Common myeloid progenitor, CD34-positive (primary cell): ENCODE measurements at regions not wholly inside any gene's neighbourhood (a gene's known extent, or its start where the extent isn't known, plus 50 kb on each side); places are given as distances from the start of the nearest gene placed in this dataset.
"Not testable (repeated sequence)": the region's sequence is repeated elsewhere in the genome, so short reads cannot be mapped to it uniquely, and the experiment has no call there.

Source experiments
- CTCF ChIA-PET: fragments of 350-600 bp; sonication (Branson Sonifier 250); formaldehyde crosslinking; loops from one replicate; lab custom pipeline; 2021; ENCODE audit warnings: antibody characterized with exemption; lab: Charles Lee
- POLR2A ChIA-PET: fragments of 350-600 bp; sonication (Branson Sonifier 250); formaldehyde crosslinking; loops from one replicate; lab custom pipeline; 2021; ENCODE audit warnings: antibody characterized with exemption; lab: Charles Lee
- DNase-seq, 3 donors: peaks; one replicate each; pipeline versions ENCODE4 v3.0.0 to v3.0.0-alpha.2; 2013
- H3K27ac ChIP-seq, 2 experiments: 1 replicate in 1 of 2; 2 replicates in 1 of 2; pipeline ENCODE4 v1.7.0; 2013; ENCODE audit warnings: inconsistent platforms in 2 of 2, low read length in 2 of 2, mild to moderate bottlenecking in 2 of 2, low read depth in 1 of 2, moderate library complexity in 1 of 2; ENCODE audit not compliant: severe bottlenecking in 2 of 2, insufficient read depth in 1 of 2, poor library complexity in 1 of 2
- H3K27me3 ChIP-seq, 5 experiments: replicated peaks in 2 of 5; 1 replicate in 3 of 5; 2 replicates in 2 of 5; pipeline versions ENCODE4 v1.6.1 to v1.7.0; 2013; ENCODE audit warnings: low read length in 4 of 5, mild to moderate bottlenecking in 2 of 5, moderate library complexity in 2 of 5, inconsistent platforms in 1 of 5; ENCODE audit not compliant: insufficient read depth in 5 of 5, control insufficient read depth in 4 of 5
- H3K36me3 ChIP-seq, 4 experiments: 1 replicate in 2 of 4; 2 replicates in 2 of 4; pipeline versions ENCODE4 v1.6.1 to v1.7.0; 2013; ENCODE audit warnings: low read length in 3 of 4, control low read depth in 1 of 4, mild to moderate bottlenecking in 1 of 4; ENCODE audit not compliant: control insufficient read depth in 4 of 4, insufficient read depth in 4 of 4
- H3K4me1 ChIP-seq, 4 experiments: 1 replicate in 3 of 4; 2 replicates in 1 of 4; pipeline versions ENCODE4 v1.6.1 to v1.7.1; 2013; ENCODE audit warnings: low read length in 3 of 4, mild to moderate bottlenecking in 3 of 4, control low read depth in 1 of 4, inconsistent platforms in 1 of 4, moderate library complexity in 1 of 4; ENCODE audit not compliant: control insufficient read depth in 4 of 4, insufficient read depth in 4 of 4; ENCODE audit errors: control extremely low read depth in 1 of 4
- H3K4me3 ChIP-seq, 7 experiments: 1 replicate in 4 of 7; 2 replicates in 3 of 7; pipeline versions ENCODE4 v1.5.1 to v1.7.0; 2013; ENCODE audit warnings: mild to moderate bottlenecking in 7 of 7, low read length in 6 of 7, moderate library complexity in 6 of 7, inconsistent platforms in 2 of 7, low read depth in 2 of 7, control low read depth in 1 of 7; ENCODE audit not compliant: insufficient read depth in 4 of 7, control insufficient read depth in 1 of 7; ENCODE audit errors: extremely low read depth in 1 of 7
- H3K9me3 ChIP-seq, 5 experiments: 1 replicate in 4 of 5; 2 replicates in 1 of 5; pipeline versions ENCODE4 v1.6.1 to v1.7.1; 2013; ENCODE audit warnings: low read length in 4 of 5, mild to moderate bottlenecking in 2 of 5, inconsistent platforms in 1 of 5, low read depth in 1 of 5, moderate library complexity in 1 of 5; ENCODE audit not compliant: control insufficient read depth in 4 of 5, insufficient read depth in 2 of 5; ENCODE audit errors: control extremely low read depth in 1 of 5
- WGBS: methylation state at CpG from one replicate; pipeline ENCODE4 v1.1.5; 2013; ENCODE audit not compliant: insufficient coverage; 5-methylcytosine and 5-hydroxymethylcytosine counted together

- no peaks in the 10 kb centered on the region for H3K36me3 ChIP-seq
- no peaks in the 10 kb centered on the region for H3K9me3 ChIP-seq
- H3K4me1 ChIP-seq, result peaks cover 0 to 8% (median 0%) of the 10 kb centered on the region in 4 experiments
- WGBS, result 87% methylated on average over 3 of the region's 3 CpGs
- H3K4me3 ChIP-seq, result no peak overlapping the region
- POLR2A ChIA-PET, result no interaction called here
- no peaks in the 10 kb centered on the region for H3K27me3 ChIP-seq
- CTCF ChIA-PET, result no interaction called here
- no peak for DNase-seq
- no peak overlapping the region for H3K27ac ChIP-seq
Observed at GRCh38 chr6:55100686-55101085, 73.6 kb upstream of the HCRTR2 start.

- DNase-seq, result no peak
- WGBS, result no CpG with 5 or more reads among the region's 2 CpGs
- Histone ChIP-seq H3K27me3 (no peaks in the 10 kb centered on the region), H3K9me3 (no peaks in the 10 kb centered on the region), H3K4me3 (no peak overlapping the region), H3K27ac (no peak overlapping the region), H3K36me3 (no peaks in the 10 kb centered on the region), H3K4me1 (peaks cover 0 to 8% (median 0%) of the 10 kb centered on the region in 4 experiments)
- CTCF ChIA-PET, result no interaction called here
- POLR2A ChIA-PET, result no interaction called here
Observed at GRCh38 chr6:55101157-55101556, 73.2 kb upstream of the HCRTR2 start.

GRCh38 chr6:55108134-55109130 is 65.9 kb upstream of the HCRTR2 start:
- 66% methylated on average over 3 of the region's 6 CpGs for WGBS
- no peak for DNase-seq

GRCh38 chr6:55117267-55117666 is 57.0 kb upstream of the HCRTR2 start:
- no peaks in the 10 kb centered on the region for H3K4me1 ChIP-seq
- CTCF ChIA-PET, result no interaction called here
- no peaks in the 10 kb centered on the region for H3K36me3 ChIP-seq
- DNase-seq, result no peak
- no peak overlapping the region for H3K4me3 ChIP-seq
- no peak overlapping the region for H3K27ac ChIP-seq
- POLR2A ChIA-PET, result no interaction called here
- no peaks in the 10 kb centered on the region for H3K27me3 ChIP-seq
- H3K9me3 ChIP-seq, result no peaks in the 10 kb centered on the region
- WGBS, result no CpG with 5 or more reads among the region's 1 CpG

More at GRCh38 chr6:55108134-55109130, 65.9 kb upstream of the HCRTR2 start:
- H3K4me1 ChIP-seq, result no peaks in the 10 kb centered on the region
- no peak overlapping the region for H3K4me3 ChIP-seq
- no peaks in the 10 kb centered on the region for H3K9me3 ChIP-seq
- CTCF ChIA-PET, result no interaction called here
- H3K36me3 ChIP-seq, result no peaks in the 10 kb centered on the region
- POLR2A ChIA-PET, result no interaction called here
- no peaks in the 10 kb centered on the region for H3K27me3 ChIP-seq
- no peak overlapping the region for H3K27ac ChIP-seq

GRCh38 chr6:55124241-55124640 is 50.1 kb upstream of the HCRTR2 start:
- H3K4me3 ChIP-seq, H3K36me3 ChIP-seq, H3K9me3 ChIP-seq, H3K4me1 ChIP-seq, H3K27me3 ChIP-seq, H3K27ac ChIP-seq, POLR2A ChIA-PET, DNase-seq, CTCF ChIA-PET: not testable (repeated sequence)
- 100% methylated on average over 1 of the region's 2 CpGs for WGBS
